ENCODE measurements at regions not wholly inside any gene's neighbourhood (a gene's known extent, or its start where the extent isn't known, plus 50 kb on each side); places are given as distances from the start of the nearest gene placed in this dataset.

DNA sequence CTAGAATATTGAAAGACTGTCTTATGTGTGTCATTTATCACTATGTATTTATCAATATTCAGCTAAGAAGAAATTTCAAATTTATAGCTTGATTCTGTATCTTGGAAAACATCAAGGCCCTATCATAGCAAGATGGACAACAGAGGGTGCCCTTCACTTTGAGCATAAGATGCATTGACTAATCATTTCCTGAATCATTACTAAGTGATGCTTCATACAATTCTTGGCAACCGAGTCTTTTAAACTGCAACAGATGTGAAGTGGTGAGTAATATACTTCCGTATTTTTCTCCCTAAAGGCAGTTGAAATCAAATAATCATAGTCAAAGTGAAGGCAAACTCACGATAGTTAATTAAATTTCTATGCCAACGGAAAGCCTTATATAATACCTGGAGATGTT lies 318.6 kb upstream of the RGMB start:
- H3K4me2 ChIP-seq, result no peak overlapping the region
- TF ChIP-seq, protein P1, sequence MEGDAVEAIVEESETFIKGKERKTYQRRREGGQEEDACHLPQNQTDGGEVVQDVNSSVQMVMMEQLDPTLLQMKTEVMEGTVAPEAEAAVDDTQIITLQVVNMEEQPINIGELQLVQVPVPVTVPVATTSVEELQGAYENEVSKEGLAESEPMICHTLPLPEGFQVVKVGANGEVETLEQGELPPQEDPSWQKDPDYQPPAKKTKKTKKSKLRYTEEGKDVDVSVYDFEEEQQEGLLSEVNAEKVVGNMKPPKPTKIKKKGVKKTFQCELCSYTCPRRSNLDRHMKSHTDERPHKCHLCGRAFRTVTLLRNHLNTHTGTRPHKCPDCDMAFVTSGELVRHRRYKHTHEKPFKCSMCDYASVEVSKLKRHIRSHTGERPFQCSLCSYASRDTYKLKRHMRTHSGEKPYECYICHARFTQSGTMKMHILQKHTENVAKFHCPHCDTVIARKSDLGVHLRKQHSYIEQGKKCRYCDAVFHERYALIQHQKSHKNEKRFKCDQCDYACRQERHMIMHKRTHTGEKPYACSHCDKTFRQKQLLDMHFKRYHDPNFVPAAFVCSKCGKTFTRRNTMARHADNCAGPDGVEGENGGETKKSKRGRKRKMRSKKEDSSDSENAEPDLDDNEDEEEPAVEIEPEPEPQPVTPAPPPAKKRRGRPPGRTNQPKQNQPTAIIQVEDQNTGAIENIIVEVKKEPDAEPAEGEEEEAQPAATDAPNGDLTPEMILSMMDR (IDR thresholded peaks at IDR 0.05; ENCODE audit: poor library complexity), result no peak
- TF ChIP-seq EZH2 (IDR thresholded peaks at IDR 0.05; ENCODE audit: borderline replicate concordance) (no peak), EZH2phosphoT487 (IDR thresholded peaks at IDR 0.05; ENCODE audit: low read depth, severe bottlenecking, unreplicated experiment) (no peak)
- no peak overlapping the region for H2AFZ ChIP-seq
- no peak for DNase-seq (ENCODE audit: low spot score)
- H3K4me1 ChIP-seq (ENCODE audit: insufficient read depth), result no peaks in the 10 kb centered on the region
- no peaks in the 10 kb centered on the region for H3K27me3 ChIP-seq
- H3K9me3 ChIP-seq (ENCODE audit: low read depth), result no peaks in the 10 kb centered on the region
- H3K79me2 ChIP-seq, result no peaks in the 10 kb centered on the region
- H4K20me1 ChIP-seq (ENCODE audit: insufficient read depth, poor library complexity, severe bottlenecking), result no peaks in the 10 kb centered on the region
- no peak overlapping the region for H3K4me3 ChIP-seq
- no peak overlapping the region for H3K27ac ChIP-seq
- H3K9me2 ChIP-seq (replicated peaks; ENCODE audit: insufficient read depth), result no peaks in the 10 kb centered on the region
- no peaks in the 10 kb centered on the region for H3K36me3 ChIP-seq (replicated peaks; ENCODE audit: insufficient read depth, low read depth)
- WGBS (ENCODE audit: low lambda C conversion rate, missing lambda C conversion rate), result 78% methylated on average over 4 of the region's 4 CpGs

DNA sequence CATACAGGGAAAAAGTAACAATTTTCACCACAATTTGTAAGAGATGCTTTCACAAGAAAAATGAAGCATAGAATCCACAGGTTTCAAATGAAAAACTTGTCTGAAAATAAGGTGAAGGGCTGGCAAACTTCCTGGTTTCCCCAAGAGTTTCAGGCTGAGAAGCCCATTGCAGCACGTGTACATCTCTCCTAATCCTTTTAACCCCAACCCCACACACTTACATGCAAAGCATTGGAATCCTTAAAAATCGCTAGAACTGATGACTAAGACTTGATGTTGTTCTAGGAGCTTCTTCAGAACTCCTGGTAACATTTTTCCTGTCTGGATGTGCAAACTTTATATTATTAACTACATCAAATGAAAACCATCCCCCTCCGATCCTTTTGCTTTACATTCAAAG lies 317.8 kb upstream of the RGMB start:
- H4K20me1 ChIP-seq (ENCODE audit: insufficient read depth, poor library complexity, severe bottlenecking), result no peaks in the 10 kb centered on the region
- no peak overlapping the region for H3K27ac ChIP-seq
- no peak overlapping the region for H3K4me2 ChIP-seq
- no peaks in the 10 kb centered on the region for H3K4me1 ChIP-seq (ENCODE audit: insufficient read depth)
- H2AFZ ChIP-seq, result no peak overlapping the region
- H3K27me3 ChIP-seq, result no peaks in the 10 kb centered on the region
- no peak for DNase-seq (ENCODE audit: low spot score)
- H3K36me3 ChIP-seq (replicated peaks; ENCODE audit: insufficient read depth, low read depth), result no peaks in the 10 kb centered on the region
- H3K4me3 ChIP-seq, result no peak overlapping the region
- WGBS (ENCODE audit: low lambda C conversion rate, missing lambda C conversion rate), result 71% methylated on average over 3 of the region's 3 CpGs
- H3K9me2 ChIP-seq (replicated peaks; ENCODE audit: insufficient read depth), result no peaks in the 10 kb centered on the region
- no peaks in the 10 kb centered on the region for H3K79me2 ChIP-seq
- no peak for TF ChIP-seq EZH2 (IDR thresholded peaks at IDR 0.05; ENCODE audit: borderline replicate concordance)
- TF ChIP-seq, protein P1 (IDR thresholded peaks at IDR 0.05; ENCODE audit: poor library complexity), result no peak
- TF ChIP-seq EZH2phosphoT487 (IDR thresholded peaks at IDR 0.05; ENCODE audit: low read depth, severe bottlenecking, unreplicated experiment), result no peak
- no peaks in the 10 kb centered on the region for H3K9me3 ChIP-seq (ENCODE audit: low read depth)

DNA sequence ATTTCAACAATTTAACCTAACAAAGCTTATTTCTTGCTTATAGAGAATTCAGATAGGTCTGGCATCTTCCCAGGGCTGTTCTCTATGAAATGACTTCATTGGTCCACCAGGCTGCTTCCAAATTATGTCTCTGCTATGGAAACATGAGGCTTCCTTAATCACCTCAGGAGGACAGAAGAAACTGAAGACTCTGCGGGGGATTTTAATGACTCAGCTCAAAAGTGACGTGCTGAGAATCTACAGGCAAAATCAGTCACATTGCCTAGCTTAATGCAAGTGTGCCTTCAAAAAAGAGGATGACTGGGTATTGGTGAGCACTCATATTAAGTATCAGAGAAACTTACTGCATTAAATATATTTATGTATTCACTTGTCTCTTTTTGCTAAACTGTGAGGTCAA lies 315.5 kb upstream of the RGMB start:
- WGBS (ENCODE audit: low lambda C conversion rate, missing lambda C conversion rate), result 83% methylated on average over 2 of the region's 2 CpGs
- Histone ChIP-seq H3K27me3 (no peaks in the 10 kb centered on the region), H4K20me1 (ENCODE audit: insufficient read depth, poor library complexity, severe bottlenecking) (no peaks in the 10 kb centered on the region), H3K4me1 (ENCODE audit: insufficient read depth) (no peaks in the 10 kb centered on the region), H3K4me3 (no peak overlapping the region), H3K27ac (no peak overlapping the region), H3K4me2 (no peak overlapping the region), H3K9me3 (ENCODE audit: low read depth) (no peaks in the 10 kb centered on the region), H2AFZ (no peak overlapping the region), H3K36me3 (replicated peaks; ENCODE audit: insufficient read depth, low read depth) (no peaks in the 10 kb centered on the region), H3K79me2 (no peaks in the 10 kb centered on the region), H3K9me2 (replicated peaks; ENCODE audit: insufficient read depth) (no peaks in the 10 kb centered on the region)
- TF ChIP-seq, protein P1 (IDR thresholded peaks at IDR 0.05; ENCODE audit: poor library complexity), result no peak
- no peak for TF ChIP-seq EZH2phosphoT487 (IDR thresholded peaks at IDR 0.05; ENCODE audit: low read depth, severe bottlenecking, unreplicated experiment)
- no peak for TF ChIP-seq EZH2 (IDR thresholded peaks at IDR 0.05; ENCODE audit: borderline replicate concordance)
- DNase-seq (ENCODE audit: low spot score), result no peak

DNA sequence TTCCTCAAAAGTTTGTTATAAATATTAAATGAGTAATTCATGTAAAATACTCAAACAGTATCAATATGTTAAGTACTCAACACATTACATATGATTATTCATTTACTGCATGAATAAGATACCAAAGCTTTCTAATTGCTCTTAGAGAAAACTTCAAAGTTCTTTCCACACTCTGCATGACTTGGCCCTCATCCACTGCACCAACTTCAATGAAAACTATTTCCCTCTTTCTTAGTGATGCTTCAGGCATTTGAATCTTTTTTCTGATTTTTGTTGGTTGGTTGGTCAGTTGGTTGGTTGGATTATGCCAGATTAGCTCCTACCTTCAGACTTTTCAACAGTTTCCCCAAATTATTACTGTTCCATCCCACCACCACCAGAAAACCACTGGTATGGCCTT lies 314.7 kb upstream of the RGMB start:
- Histone ChIP-seq H3K27ac (no peak overlapping the region), H3K9me3 (ENCODE audit: low read depth) (no peaks in the 10 kb centered on the region), H3K4me2 (no peak overlapping the region), H4K20me1 (ENCODE audit: insufficient read depth, poor library complexity, severe bottlenecking) (no peaks in the 10 kb centered on the region), H3K27me3 (no peaks in the 10 kb centered on the region), H3K4me1 (ENCODE audit: insufficient read depth) (no peaks in the 10 kb centered on the region), H3K9me2 (replicated peaks; ENCODE audit: insufficient read depth) (no peaks in the 10 kb centered on the region), H2AFZ (no peak overlapping the region), H3K4me3 (no peak overlapping the region), H3K79me2 (no peaks in the 10 kb centered on the region), H3K36me3 (replicated peaks; ENCODE audit: insufficient read depth, low read depth) (no peaks in the 10 kb centered on the region)
- no peak for DNase-seq (ENCODE audit: low spot score)
- TF ChIP-seq EZH2phosphoT487 (IDR thresholded peaks at IDR 0.05; ENCODE audit: low read depth, severe bottlenecking, unreplicated experiment) (no peak), EZH2 (IDR thresholded peaks at IDR 0.05; ENCODE audit: borderline replicate concordance) (no peak)
- TF ChIP-seq, protein P1 (IDR thresholded peaks at IDR 0.05; ENCODE audit: poor library complexity), result no peak
